Upper lobe of left lung (tissue), 4 donors: ENCODE measurements at regions not wholly inside any gene's neighbourhood (a gene's known extent, or its start where the extent isn't known, plus 50 kb on each side); places are given as distances from the start of the nearest gene placed in this dataset.

Experiments used
- POLR2A ChIP-seq, 4 donors: fragments of 450-650 bp; IDR thresholded peaks; one replicate each; pipeline ENCODE4 v1.5.1; 2016 to 2017; ENCODE audit warnings: antibody characterized with exemption in 4 of 4, mild to moderate bottlenecking in 2 of 4
- POLR2AphosphoS5 ChIP-seq, 2 donors: sonication (generic); formaldehyde crosslinking; IDR thresholded peaks; one replicate each; pipeline ENCODE4 v1.5.1; 2017; ENCODE audit warnings: antibody characterized with exemption in 2 of 2
- TF ChIP-seq, protein P1 (sequence below), 6 experiments: fragments of 450-650 bp in 4 of 6; fragments of 200-600 bp in 2 of 6; sonication (generic) in 2 of 6; IDR thresholded peaks; one replicate each; pipeline ENCODE4 v1.5.1; 2016 to 2019; ENCODE audit warnings: antibody characterized with exemption in 6 of 6

DNA sequence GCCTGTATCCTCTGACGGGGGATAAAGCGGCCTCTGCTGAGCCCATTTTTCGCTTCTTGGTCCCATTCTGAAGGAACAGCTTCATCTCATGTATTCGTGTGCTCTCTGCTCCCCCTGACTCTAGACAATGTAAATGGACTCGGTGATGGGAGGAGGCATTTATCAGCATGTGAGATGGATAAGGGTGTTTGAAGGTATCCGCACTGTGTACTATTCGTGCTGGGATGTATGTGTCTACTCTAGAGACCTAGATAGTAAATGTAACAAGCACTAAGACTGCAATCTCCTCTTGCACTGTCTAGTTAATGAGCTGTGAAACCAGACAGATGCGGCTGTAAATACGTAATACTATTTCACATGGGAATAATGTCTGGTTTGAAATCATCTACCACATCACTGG is 134.6 kb upstream of the ARGLU1 start:
- TF ChIP-seq, protein P1, sequence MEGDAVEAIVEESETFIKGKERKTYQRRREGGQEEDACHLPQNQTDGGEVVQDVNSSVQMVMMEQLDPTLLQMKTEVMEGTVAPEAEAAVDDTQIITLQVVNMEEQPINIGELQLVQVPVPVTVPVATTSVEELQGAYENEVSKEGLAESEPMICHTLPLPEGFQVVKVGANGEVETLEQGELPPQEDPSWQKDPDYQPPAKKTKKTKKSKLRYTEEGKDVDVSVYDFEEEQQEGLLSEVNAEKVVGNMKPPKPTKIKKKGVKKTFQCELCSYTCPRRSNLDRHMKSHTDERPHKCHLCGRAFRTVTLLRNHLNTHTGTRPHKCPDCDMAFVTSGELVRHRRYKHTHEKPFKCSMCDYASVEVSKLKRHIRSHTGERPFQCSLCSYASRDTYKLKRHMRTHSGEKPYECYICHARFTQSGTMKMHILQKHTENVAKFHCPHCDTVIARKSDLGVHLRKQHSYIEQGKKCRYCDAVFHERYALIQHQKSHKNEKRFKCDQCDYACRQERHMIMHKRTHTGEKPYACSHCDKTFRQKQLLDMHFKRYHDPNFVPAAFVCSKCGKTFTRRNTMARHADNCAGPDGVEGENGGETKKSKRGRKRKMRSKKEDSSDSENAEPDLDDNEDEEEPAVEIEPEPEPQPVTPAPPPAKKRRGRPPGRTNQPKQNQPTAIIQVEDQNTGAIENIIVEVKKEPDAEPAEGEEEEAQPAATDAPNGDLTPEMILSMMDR (IDR thresholded peaks at IDR 0.05): no peak
- no peak for TF ChIP-seq POLR2AphosphoS5 (IDR thresholded peaks at IDR 0.05)
- TF ChIP-seq POLR2A (IDR thresholded peaks at IDR 0.05): no peak
